Testis (tissue), 2 donors: ENCODE measurements at regions not wholly inside any gene's neighbourhood (a gene's known extent, or its start where the extent isn't known, plus 50 kb on each side); places are given as distances from the start of the nearest gene placed in this dataset.

Source experiments
- CTCF ChIP-seq, 3 experiments: fragments of 450-650 bp in 2 of 3; fragments of 200-600 bp in 1 of 3; sonication (generic) in 1 of 3; IDR thresholded peaks; one replicate each; pipeline ENCODE4 v1.5.1; 2016 to 2019; ENCODE audit warnings: antibody characterized with exemption in 3 of 3, mild to moderate bottlenecking in 2 of 3, moderate library complexity in 1 of 3
- POLR2A ChIP-seq: fragments of 450-650 bp; IDR thresholded peaks from one replicate; pipeline ENCODE4 v1.6.1; 2017; ENCODE audit warnings: antibody characterized with exemption, mild to moderate bottlenecking, moderate library complexity

GRCh38 chr1:209473025-209473424 lies 110.5 kb upstream of the CAMK1G start:
- no peak for TF ChIP-seq POLR2A
- TF ChIP-seq CTCF (IDR thresholded peaks at IDR 0.05): no peak
